ENCODE measurements at regions not wholly inside any gene's neighbourhood (a gene's known extent, or its start where the extent isn't known, plus 50 kb on each side); places are given as distances from the start of the nearest gene placed in this dataset.

DNA sequence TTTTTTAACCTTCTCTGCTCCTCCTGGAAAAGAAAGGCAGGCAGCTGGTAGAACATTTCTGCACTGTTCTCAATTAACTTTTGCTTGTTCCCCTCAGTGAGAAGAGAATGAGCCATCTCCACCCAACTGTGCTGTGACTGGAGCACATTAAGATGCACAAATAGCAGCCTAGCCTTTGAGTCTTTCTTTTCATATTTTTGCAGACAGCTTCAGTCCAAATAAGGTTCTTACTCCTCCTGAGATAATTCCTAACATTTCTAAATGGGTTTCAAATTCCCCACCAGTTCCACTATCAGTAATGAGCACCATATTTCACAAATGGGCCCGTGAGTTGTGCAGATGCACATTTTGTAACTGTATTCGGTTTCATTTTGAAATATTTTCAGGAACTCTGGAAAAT lies 118.6 kb downstream of the SPCS3 start (continued):
- TF ChIP-seq, protein P1, sequence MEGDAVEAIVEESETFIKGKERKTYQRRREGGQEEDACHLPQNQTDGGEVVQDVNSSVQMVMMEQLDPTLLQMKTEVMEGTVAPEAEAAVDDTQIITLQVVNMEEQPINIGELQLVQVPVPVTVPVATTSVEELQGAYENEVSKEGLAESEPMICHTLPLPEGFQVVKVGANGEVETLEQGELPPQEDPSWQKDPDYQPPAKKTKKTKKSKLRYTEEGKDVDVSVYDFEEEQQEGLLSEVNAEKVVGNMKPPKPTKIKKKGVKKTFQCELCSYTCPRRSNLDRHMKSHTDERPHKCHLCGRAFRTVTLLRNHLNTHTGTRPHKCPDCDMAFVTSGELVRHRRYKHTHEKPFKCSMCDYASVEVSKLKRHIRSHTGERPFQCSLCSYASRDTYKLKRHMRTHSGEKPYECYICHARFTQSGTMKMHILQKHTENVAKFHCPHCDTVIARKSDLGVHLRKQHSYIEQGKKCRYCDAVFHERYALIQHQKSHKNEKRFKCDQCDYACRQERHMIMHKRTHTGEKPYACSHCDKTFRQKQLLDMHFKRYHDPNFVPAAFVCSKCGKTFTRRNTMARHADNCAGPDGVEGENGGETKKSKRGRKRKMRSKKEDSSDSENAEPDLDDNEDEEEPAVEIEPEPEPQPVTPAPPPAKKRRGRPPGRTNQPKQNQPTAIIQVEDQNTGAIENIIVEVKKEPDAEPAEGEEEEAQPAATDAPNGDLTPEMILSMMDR (IDR thresholded peaks at IDR 0.05 in 2 of 3, conservative IDR thresholded peaks at IDR 0.05 in 1 of 3; ENCODE audit: borderline replicate concordance in 1 of 3, insufficient read depth in 1 of 3, low read depth in 2 of 3, low read length in 2 of 3), result no peak
- no peak for TF ChIP-seq RAD21 (IDR thresholded peaks at IDR 0.05; ENCODE audit: low read depth)
- no peak for TF ChIP-seq FOSL1 (IDR thresholded peaks at IDR 0.05; ENCODE audit: low read depth)

DNA sequence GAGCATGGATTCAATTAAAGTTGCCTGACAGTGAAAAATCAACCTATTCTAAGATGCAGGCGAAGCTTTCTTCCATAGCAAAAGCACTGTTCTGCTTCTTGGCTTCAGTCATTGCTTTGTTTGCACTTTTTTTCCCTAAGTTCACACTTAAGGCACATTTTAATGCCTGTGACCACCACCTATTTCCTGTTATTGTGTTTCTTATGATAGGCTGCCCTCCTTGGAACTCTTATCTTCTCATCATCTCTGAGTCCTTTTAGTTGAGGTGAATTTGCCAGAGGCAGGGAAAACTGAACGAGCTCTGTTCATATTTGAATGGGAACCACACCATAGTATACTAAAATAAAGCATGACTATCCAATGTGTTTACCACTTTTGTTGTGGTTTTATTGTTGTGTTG lies 119.8 kb downstream of the SPCS3 start:
- TF ChIP-seq, protein P1 (IDR thresholded peaks at IDR 0.05 in 2 of 3, conservative IDR thresholded peaks at IDR 0.05 in 1 of 3; ENCODE audit: borderline replicate concordance in 1 of 3, insufficient read depth in 1 of 3, low read depth in 2 of 3, low read length in 2 of 3), result no peak
- TF ChIP-seq ZFX (IDR thresholded peaks at IDR 0.05) (no peak), FOSL1 (IDR thresholded peaks at IDR 0.05; ENCODE audit: low read depth) (no peak), POLR2A (IDR thresholded peaks at IDR 0.05; ENCODE audit: borderline replicate concordance, extremely low read depth, insufficient read depth, insufficient read length) (no peak), POLR2AphosphoS5 (IDR thresholded peaks at IDR 0.05; ENCODE audit: low read depth, low read length) (no peak), EGR1 (IDR thresholded peaks at IDR 0.05; ENCODE audit: low read depth) (no peak), SIN3A (IDR thresholded peaks at IDR 0.05; ENCODE audit: low read depth) (no peak), SP1 (IDR thresholded peaks at IDR 0.05; ENCODE audit: low read depth) (no peak), SRF (IDR thresholded peaks at IDR 0.05; ENCODE audit: low read depth) (no peak)
- TF ChIP-seq, protein P2, sequence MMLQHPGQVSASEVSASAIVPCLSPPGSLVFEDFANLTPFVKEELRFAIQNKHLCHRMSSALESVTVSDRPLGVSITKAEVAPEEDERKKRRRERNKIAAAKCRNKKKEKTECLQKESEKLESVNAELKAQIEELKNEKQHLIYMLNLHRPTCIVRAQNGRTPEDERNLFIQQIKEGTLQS (IDR thresholded peaks at IDR 0.05), result no peak
- TF ChIP-seq, protein P3, sequence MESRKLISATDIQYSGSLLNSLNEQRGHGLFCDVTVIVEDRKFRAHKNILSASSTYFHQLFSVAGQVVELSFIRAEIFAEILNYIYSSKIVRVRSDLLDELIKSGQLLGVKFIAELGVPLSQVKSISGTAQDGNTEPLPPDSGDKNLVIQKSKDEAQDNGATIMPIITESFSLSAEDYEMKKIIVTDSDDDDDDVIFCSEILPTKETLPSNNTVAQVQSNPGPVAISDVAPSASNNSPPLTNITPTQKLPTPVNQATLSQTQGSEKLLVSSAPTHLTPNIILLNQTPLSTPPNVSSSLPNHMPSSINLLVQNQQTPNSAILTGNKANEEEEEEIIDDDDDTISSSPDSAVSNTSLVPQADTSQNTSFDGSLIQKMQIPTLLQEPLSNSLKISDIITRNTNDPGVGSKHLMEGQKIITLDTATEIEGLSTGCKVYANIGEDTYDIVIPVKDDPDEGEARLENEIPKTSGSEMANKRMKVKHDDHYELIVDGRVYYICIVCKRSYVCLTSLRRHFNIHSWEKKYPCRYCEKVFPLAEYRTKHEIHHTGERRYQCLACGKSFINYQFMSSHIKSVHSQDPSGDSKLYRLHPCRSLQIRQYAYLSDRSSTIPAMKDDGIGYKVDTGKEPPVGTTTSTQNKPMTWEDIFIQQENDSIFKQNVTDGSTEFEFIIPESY (IDR thresholded peaks at IDR 0.05; ENCODE audit: extremely low read depth, insufficient replicate concordance, low read length), result no peak
- H3K4me2 ChIP-seq (ENCODE audit: low read length), result no peak overlapping the region
- no peak overlapping the region for H3K9ac ChIP-seq (ENCODE audit: low read length)
- H3K27ac ChIP-seq (ENCODE audit: low read depth, low read length), result no peak overlapping the region
- intact Hi-C loops (cut with micrococcal nuclease), result no loop called here
- no peaks in the 10 kb centered on the region for H3K79me2 ChIP-seq (ENCODE audit: insufficient read depth, low read length)
- ChIA-PET CTCF (no interaction called here), RAD21 (ENCODE audit: low non-redundant PET in 1 of 2, low total read pairs in 2 of 2, uncharacterized antibody in 2 of 2, unreplicated experiment in 2 of 2) (no interaction called here), POLR2A (no interaction called here)
- H3K4me3 ChIP-seq (replicated peaks in 1 of 2; ENCODE audit: low read depth in 1 of 2, low read length in 2 of 2), result no peak overlapping the region
- DNase-seq (ENCODE audit: low read depth, low spot score), result no peak
- peaks cover 15 to 26% of the 10 kb centered on the region in 2 experiments for H3K4me1 ChIP-seq (ENCODE audit: control insufficient read depth in 1 of 2, insufficient read depth in 2 of 2, low read length in 2 of 2)
- H2AFZ ChIP-seq (ENCODE audit: low read depth, low read length, poor library complexity, severe bottlenecking), result no peak overlapping the region
- no peaks in the 10 kb centered on the region for H3K36me3 ChIP-seq (ENCODE audit: control insufficient read depth in 1 of 2, insufficient read depth in 2 of 2, low read length in 2 of 2)
- no peaks in the 10 kb centered on the region for H4K20me1 ChIP-seq (ENCODE audit: insufficient read depth)
- H3K9me3 ChIP-seq (ENCODE audit: control insufficient read depth in 1 of 2, insufficient read depth in 1 of 2, low read depth in 1 of 2, low read length in 2 of 2), result no peaks in the 10 kb centered on the region
- BruUV-seq (replicated peaks), result no TSS peak
- no peaks in the 10 kb centered on the region for H3K9me2 ChIP-seq (ENCODE audit: insufficient read depth)
- no peak for ATAC-seq
- no peaks in the 10 kb centered on the region for H3K27me3 ChIP-seq (ENCODE audit: insufficient read depth, low read length)
